B cell (primary cell): ENCODE measurements at regions not wholly inside any gene's neighbourhood (a gene's known extent, or its start where the extent isn't known, plus 50 kb on each side); places are given as distances from the start of the nearest gene placed in this dataset.

Experiments
- CTCF ChIP-seq: fragments of 200-600 bp; IDR thresholded peaks from one replicate; pipeline ENCODE4 v1.8.0; 2022; ENCODE audit warnings: antibody characterized with exemption, mild to moderate bottlenecking
- EZH2 ChIP-seq: IDR thresholded peaks from 2 replicates; pipeline ENCODE4 v1.6.1; 2012; ENCODE audit warnings: borderline replicate concordance, low read depth, mild to moderate bottlenecking, moderate library complexity, low read length; ENCODE audit not compliant: insufficient read depth, poor library complexity, severe bottlenecking

- TF ChIP-seq EZH2 (no peak), CTCF (no peak)
Measured at GRCh38 chr2:77808599-77808998, 286.4 kb upstream of the LRRTM4 start.
